NT2/D1 (cell line): ENCODE measurements at regions not wholly inside any gene's neighbourhood (a gene's known extent, or its start where the extent isn't known, plus 50 kb on each side); places are given as distances from the start of the nearest gene placed in this dataset.

Experiments used
- SUZ12 ChIP-seq: IDR thresholded peaks from 2 replicates; pipeline ENCODE4 v1.6.1; 2011; ENCODE audit not compliant: insufficient read length, insufficient read depth; ENCODE audit errors: extremely low read depth
- ZNF274 ChIP-seq: IDR thresholded peaks from 2 replicates; pipeline ENCODE4 v1.6.1; 2011; ENCODE audit warnings: mild to moderate bottlenecking, low read depth, low read length

DNA sequence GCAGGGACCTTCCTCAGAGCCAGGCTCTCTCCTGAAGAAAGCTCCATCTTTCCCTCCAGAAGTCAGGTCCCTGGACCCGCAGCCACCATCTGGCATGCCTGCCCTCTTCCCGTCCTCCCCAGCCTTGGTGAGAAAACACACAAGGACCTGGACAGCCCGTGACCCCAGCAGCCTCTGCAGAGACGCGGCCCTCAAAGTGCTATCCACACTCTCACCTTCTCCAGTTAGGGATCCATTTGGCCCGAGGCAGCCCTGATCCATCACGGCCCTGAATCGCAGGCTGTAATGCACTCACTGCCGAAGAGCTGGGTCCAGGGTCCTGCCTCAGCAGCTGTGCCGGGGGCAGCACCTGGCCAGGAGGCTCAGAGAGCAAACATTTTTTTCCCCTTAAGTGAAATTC is 185.1 kb downstream of the OLFM1 start:
- TF ChIP-seq ZNF274 (no peak), SUZ12 (no peak)
